NCI-H69 (cell line): ENCODE measurements at regions not wholly inside any gene's neighbourhood (a gene's known extent, or its start where the extent isn't known, plus 50 kb on each side); places are given as distances from the start of the nearest gene placed in this dataset.
"Not testable (repeated sequence)": the region's sequence is repeated elsewhere in the genome, so short reads cannot be mapped to it uniquely, and the experiment has no call there.

Experiments
- DNase-seq: peaks from one replicate; lab custom pipeline; 2025; lab: John Stamatoyannopoulos, UW

DNA sequence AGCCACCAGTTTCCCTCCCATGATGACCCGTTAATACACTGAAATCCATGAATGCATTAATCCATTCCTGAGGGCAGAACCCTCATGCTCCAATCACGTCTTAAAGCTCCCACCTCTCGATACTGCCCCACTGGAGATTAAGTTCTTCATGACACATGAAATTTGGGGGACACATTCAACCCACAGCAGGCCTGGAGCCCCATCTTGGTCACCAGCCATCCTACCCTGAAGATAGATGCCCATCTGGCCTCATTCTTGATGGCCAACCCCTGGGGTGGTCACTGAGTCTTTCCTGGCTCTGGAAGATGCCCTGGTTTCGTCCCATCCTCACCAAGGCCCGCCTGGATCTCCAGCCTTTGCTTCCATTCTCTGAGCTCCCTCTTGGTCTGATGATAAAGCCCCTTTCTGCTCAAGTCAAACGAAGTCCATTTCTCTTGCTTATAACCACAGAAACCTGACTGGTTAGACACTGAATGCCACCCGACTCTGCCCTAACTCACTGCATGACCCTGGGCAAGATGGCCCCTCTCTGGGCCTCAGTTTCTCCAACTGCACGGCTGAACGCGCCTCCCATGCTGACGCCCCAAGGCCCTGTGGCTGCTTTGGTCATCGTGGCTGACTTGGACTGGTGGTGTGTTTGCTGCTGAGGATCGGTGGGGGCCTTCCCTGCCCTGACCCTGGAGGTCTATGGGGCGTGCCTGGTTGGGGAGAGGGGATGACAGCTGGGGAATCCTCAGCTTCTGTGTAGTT, 138.4 kb upstream of the IER5L start:
- no peak for DNase-seq

DNA sequence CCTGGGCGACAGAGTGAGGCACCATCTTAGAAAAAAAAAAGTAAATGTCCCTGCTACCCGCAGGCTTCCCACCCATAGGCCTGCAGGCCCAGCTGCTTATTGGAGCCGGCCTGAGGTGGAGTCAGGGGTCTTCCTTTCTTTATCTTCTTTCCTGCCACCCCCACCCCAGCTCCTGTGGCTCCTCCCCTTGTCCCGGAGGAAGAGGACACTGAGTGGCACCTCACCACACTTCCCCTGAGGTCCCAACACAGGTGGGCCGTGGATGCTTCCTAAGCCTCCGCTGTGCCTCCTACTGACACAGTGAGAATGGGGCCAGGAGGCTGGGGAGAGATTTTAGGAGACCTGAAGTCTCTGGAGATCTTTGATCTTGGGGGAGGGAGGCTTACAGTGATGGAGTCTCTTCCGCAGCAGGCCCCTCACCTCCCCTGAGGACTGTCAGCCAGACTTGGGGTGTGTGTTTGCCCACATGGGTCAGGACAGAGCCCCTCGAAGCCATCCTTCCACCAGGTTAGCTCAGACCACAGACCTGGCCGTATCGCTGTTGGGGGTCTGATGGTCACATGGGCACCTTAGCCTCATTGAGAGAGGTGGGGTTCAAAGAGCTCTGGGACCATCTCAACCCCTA, 135.4 kb upstream of the IER5L start:
- no peak for DNase-seq

DNA sequence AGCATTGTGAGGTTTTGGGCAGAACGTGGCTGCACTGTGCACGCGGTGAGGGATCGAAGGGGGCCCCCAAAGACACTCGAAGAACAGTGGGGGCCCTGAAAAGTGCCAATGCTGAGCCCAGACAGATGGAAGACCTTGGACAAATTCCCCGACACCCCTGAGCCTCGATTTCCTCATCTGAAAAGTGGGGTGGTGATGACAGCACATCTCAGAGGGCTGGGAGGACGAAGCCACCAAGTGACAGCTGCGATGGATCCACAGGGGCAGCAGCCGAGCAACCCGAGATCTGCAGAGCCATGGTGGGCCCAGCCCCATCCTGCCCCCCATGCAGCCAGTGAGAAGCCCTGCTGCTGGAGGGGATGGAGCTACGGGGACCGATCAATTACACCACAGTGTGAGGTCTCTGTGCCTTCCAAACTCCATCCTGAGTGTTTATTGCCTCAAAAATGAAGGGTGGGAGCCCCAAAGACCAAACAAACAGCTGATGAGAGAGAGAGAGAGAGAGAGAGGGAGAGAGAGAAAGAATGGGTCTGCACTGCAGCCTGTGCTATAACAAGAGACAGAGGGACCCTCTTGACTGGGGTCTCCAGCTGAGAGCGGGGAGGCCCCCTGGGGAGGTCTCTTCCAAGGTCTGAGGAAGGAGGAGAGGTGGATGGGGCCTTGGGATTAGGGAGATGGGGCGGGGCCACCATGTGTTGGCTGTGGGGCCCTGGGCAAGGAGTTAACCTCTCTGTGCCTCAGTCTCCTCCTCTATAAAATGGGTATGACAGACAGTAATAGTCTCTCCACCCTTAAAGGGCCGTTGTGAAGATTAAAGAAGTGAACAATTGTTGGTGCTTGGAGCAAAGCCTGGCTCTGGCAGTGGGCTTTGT, 134.4 kb upstream of the IER5L start:
- DNase-seq = no peak

DNA sequence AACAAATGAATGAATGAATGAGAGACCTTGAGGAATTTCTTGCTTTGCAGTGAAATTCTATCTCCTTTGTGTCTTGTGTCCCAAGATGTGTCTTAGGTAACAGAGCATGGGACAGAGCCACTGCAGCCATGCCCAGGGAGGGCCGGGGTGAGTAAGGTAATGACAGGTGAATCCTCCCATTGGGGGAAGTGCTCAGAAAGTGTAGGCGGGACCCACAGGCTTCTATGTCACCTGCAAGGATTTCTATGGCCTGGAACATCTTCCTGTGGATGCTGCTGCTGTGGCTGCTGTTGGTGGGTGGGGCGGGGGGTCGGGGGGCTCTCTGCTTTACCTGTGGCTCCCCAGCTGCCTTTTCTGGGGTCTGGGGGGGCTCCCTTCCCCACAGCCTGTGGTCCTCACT, 133.6 kb upstream of the IER5L start:
- DNase-seq = peak; percentile 18

DNA sequence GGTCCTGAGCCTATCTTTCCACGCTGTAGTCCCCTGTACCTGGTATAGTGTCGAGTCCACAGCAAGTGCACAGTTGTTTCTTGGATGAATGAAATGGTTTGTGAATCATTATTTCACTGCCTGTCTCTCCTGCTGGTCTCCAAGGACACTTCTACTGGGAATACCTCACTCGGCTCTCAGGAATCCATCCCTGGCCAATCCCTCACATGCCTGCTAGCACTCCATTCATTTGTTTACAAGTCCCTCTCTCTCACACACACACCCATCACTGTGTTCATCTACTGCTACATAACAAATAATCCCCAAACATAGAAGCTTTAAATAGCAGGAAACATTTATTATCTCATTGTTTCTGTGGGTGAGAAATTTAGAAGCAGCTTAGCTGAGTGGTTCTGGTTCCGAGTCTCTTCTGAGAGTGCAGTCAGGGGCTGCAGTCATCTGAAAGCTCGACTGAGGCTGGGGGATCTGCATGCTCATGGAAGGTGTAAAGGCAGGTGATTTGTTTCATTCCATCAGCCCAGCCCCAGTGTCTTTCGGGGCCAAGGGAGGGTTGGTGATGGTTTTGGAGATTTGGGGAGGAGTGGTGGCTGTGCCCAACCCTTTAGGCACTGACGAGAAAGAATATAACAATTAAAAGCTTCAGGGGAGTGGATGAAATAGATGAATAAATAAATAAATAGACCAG, 132.7 kb upstream of the IER5L start:
- no peak for DNase-seq

DNA sequence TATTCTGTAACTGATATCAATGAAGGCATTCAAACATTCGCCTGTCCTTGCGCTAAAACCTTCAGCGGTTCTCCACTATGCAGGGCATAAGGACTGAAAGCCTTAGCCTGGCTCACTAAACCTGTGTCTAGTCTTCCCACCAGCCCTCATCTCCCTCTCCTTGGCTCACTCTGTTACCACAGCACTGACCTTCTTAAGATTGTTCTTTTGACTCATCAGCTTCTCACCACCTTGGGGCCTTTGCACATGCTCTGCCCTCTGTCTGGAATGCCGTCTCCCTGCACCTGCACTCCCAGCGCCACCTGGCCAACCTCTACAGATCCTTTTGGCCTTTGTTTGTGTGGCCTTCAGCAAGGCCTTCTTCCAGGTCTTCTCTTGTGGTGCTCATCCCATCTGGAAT, 131.8 kb upstream of the IER5L start:
- DNase-seq = no peak

DNA sequence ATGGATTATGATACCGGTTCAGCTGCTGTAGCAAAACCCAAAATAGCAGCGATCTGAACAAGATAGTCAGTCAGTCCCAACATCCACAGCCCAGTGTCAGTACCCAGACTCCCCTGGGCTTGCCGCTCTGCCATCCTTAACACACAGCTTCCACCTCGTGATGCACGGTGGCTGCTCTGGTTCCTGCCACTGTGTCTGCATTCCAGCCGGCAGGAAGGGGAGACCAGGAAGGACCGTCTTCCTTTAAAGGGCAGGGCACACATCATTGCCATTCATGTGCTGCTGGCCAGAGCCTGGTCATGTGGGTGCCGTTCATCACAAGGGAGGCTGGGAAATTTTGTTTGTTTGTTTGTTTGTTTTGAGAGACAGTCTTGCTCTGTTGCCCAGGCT, 131.0 kb upstream of the IER5L start:
- DNase-seq = no peak

DNA sequence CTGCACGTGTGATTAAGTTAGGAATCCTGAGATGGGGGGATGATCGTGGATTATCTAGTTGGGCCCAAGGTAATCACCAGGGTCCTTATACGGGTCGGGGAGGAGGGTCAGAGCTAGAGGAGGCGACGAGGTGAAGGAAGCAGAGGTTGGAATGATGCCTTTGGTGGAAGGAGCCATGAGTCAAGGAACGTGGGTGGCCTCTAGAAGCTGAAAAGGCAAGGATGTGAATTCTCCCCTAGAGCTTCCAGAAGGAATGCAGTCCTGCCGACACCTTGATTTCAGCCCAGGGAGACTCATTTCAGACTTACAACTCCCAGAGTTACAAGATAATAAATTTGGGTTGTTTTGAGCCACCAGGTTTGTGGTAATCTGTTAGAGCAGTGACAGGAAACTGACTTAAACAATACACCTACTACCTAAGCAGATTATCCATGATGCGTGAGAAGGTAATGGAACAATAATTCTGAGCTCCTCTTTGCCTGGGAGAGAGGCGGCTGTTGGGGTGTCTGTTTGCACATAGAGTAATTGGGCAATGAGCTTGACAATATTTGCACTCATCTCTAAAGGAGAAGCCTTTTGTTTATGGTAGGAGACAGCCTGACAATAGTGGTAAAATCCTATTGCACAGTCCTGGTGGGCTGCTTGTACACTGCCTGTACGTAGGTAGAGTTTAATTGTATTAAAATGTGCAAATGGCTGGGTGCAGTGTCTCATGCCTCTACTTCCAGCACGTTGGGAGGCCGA, 129.3 kb upstream of the IER5L start:
- DNase-seq = peak; percentile 27

DNA sequence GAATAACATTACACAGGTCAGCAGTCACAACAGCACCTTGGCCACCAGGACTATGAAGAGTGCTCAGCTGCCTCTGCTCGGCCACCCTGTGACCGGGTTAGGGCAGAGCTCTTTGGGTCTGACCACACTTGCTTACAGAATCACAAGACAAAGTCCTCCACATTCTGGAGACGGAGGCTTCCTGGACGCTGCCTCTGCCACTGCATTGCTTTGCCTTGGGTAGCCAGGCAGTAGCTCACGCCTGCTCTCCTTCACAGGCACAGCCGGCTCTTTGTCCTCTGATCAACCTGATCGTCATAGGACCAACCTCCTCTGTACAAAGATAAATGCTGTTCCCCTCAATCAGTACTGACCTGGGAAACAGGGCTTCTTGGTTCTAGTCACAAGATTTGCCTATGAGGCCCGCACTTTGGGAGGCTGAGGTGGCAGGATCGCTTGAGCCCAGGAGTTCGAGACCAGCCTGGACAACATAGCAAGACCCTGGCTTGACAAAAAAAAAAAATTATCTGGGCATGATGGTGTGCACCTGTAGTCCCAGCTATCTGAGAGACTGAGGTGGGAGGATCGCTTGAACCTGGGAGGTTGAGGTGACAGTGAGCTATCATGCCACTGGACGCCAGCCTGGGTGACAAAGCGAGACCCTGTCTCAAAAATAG, 128.4 kb upstream of the IER5L start:
- no peak for DNase-seq

DNA sequence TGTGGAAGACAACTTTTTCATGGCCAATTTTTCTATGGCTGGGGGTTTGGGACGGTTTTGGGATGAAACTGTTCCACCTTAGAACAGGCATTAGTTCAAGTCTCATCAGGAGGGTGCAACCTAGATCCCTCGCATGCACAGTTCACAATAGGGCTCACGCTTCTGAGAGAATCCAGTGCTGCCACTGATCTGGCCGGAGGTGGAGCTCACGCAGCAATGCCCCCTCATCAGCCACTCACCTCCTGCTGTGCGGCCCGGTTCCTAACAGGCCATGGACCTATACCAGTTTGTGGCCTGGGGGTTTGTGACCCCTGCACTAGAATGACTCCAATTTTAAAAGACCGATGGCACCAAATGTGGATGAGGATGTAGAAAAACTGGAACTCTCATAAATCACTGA, 127.2 kb upstream of the IER5L start:
- no peak for DNase-seq

DNA sequence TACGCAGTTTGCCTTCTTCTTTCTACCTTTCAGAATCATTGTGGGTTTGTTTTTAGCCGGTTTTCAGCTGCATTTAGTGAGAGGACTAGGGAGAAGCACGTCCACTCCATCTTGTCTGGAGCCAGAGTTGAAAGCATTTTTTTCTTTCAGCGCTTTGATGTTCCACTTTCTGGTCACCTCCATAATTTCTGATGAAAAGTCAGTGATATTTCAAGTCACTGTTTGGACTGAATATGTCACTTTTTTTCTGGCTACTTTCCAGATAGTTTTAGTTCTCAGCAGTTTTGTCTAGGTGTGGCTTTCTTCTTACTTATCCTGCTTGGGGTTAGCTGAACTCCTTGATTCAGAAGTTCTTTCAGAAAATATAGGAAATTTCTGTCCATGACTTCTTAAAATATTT, 123.9 kb upstream of the IER5L start:
- no peak for DNase-seq

DNA sequence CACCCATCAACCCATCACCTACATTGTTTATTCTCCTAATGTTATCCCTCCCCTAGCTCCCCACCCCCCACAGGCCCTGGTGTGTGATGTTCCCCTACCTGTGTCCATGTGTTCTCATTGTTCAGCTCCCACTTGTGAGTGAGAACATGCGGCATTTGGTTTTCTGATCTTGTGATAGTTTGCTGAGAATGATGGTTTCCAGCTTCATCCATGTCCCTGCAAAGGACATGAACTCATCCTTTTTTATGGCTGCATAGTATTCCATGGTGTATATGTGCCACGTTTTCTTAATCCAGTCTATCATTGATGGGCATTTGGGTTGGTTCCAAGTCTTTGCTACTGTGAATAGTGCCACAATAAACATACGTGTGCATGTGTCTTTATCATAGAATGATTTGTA, 118.1 kb upstream of the IER5L start:
- DNase-seq = not testable (repeated sequence)

DNA sequence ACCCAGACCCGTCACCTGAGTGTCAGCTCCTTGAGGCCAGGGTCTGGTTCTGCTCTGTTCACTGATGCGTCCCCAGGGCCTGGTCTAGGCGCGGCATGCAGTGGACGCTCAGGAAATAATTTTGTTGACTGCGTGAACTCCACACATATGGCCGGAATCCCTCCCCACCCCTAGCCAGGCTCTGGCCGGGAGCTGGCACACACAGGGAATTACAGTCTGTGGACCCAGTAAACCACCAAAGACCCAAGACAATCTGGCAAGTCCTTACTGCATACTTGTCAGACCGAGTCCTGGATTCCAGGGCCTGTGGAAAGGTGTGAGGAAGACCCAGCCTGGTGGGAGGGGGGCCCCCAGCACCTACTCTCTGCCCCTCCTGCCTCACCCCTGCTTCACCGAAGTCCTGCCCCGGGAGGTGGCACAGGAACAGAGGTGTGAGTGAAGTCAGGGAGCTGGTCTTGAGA, 113.0 kb upstream of the IER5L start:
- DNase-seq = no peak

DNA sequence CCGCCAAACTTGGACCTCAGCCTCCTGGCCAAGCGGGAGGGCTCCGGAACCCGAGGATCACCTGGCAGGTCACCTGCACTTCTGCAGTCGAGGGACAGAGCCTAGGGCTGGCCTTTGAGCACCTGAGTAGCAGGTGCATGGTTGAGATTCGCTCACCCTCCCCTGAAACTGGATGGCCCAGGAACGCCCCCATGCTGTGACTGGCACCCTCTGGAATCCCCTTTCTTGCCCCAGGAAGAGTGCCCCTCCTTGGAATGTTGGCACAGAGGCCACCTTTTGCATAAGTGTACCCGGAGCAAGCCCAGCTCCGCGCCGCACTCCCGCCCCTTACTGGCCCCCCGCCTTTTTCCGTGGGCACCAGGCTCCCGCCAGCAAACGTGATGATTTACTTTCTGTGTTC, 112.5 kb upstream of the IER5L start:
- no peak for DNase-seq

DNA sequence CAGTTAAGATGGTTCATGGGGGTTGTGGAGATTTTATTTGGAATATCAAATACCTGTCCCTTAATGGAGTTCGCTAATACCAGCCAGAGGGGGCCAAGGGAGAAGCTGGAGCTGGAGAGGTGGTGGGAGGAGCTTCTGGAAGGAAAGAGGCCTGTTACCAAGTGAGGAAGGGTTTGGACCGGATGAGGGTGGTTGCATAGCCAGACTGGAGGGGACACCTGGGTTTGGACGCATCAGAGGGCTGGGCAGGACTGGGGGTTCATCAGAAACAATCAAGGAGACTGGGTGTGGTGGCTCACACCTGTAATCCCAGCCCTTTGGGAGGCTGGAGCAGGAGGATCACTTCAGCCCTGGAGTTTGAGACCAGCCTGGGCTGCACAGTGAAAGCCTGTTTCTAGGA, 111.8 kb upstream of the IER5L start:
- DNase-seq = no peak

DNA sequence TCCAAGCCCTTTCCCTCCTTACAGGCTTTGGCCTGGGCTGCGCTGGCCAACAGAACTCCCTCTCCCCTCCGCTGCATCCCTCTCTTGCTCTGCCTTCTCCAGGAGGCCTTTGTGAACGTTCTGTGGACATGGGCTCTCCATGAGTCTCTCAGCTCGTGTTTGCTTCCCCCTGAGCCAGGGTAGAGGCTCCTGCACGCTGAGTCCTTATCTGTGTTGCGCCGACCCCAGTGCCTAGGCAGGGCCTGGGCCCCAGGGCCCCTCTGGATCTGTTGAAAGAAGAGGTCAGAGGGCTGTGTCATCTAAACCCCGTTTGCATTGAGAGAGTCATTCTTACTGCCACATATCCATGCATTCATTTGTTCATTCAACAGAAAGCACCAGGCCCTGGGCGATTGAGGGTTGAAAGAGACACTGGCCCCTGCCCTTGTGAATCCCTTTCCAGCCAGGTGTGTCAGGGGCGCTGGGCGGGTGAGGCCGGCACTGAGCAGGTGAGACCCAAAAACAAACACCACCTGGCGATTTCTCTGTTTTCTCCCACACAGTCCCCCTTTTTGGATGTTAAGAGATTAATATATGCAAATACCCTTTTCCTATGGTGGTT, 111.2 kb upstream of the IER5L start:
- no peak for DNase-seq

DNA sequence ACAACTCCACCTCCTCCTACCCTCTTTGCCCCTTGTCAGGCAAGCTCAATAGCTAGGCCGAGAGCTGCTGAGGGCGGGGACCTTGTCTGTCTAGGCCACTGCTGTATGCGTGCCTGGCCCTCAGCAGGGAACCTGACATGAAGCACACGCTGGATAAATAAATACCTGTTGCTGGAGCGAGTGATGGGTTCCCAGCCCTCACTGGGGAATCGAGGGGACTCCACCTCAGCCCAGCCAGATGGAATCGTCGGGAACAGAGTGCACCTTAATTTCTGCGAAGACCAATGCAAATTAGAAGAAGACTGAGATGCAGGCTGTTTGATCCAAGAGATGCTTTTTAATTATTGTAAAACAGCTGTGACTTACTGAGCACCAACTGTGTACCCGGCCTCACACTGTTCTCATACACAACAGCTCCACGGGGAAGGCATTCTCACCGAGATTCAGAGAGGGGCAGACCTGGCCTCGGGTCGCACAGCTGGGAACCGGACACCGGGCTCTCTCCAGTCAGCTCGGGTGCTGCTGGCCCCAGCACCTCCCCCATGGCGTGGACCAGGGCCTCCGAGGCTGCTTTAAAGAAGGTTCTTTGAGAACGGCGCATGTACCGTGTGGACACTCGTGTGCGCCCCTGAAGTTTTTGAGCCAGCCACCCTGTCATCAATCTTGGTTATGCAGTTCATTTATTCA, 109.7 kb upstream of the IER5L start:
- peak; percentile 89 for DNase-seq

DNA sequence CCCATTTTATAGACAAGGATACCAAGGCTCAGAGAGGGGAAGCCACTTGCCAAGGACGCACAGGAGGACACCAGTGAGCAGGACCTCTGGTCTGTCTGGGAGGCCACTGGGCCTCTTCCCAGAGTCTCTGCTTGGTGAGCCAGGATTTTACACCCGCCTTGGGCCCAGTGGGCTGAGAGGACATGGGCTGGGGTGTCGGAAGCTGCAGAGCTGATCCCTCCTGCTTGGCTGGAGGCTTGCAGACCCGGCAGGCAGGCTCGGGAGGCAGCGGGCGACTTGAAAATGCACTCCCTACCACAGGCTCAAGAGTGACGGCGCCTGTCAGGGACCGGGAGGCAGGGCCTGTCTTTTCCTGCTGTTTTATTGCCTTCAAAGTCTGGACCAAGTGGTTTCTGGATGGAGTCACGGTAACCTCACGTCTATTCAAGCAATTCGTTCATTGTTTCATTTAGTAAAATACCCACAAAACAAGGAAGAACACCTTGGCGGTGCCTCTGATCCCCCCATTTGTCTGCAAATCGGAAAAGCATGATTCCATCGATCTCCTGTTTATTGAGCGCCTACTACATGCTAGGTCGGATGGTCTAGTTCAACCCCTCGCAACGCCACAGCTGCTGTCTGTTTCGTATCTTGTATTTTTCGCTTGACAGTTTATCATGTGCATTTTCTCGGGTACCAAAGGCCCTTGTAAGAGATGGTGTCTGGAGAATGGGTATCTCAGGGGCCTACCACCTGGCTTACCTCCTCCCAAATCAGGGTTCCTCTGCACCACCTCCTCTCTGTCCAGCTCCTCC, 108.1 kb upstream of the IER5L start:
- DNase-seq = no peak

DNA sequence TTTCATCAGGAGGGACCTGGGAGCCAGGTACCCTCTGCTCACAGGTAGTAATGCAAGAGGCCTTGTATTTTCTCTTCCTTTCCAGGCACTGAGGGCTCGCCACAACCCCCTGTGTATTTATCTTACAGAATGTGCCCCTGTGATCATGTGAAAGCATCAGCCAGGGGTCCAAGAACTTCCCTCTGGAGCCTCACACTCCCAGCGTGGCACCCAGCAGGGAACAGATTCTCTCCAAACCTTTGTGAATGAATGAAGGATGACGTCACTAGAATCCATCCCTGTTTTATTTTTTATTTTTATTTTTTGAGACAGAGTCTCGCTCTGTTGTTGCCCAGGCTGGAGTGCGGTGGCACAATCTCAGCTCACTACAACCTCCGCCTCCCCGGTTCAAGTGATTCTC, 107.3 kb upstream of the IER5L start:
- no peak for DNase-seq
